WTC11 (cell line): ENCODE measurements at regions not wholly inside any gene's neighbourhood (a gene's known extent, or its start where the extent isn't known, plus 50 kb on each side); places are given as distances from the start of the nearest gene placed in this dataset.
A peak's percentile ranks its signal among the peaks of the same experiment; 100 is the strongest.

Experiments
- ATAC-seq: fragments of 200-7000 bp; cut with Tn5 transposase; 2 replicates; pipeline ENCODE4 v1.10.0; 2021; ENCODE audit warnings: mild to moderate bottlenecking, moderate library complexity
- CTCF ChIA-PET: fragments of 300-600 bp; sonication (Branson Sonifier 250); formaldehyde crosslinking; loops from one replicate; lab custom pipeline; 2021; ENCODE audit warnings: antibody characterized with exemption; lab: Charles Lee
- POLR2A ChIA-PET: fragments of 350-600 bp; sonication (Branson Sonifier 250); formaldehyde crosslinking; loops from one replicate; lab custom pipeline; 2021; ENCODE audit warnings: antibody characterized with exemption; lab: Charles Lee
- DNase-seq: peaks from one replicate; pipeline ENCODE4 v3.0.0; 2021; ENCODE audit warnings: low spot score
- H3K27ac Mint-ChIP-seq: 2 replicates; pipeline ENCODE4 v1.8.0; 2021; ENCODE audit warnings: mixed read lengths
- H3K27me3 Mint-ChIP-seq: 2 replicates; pipeline ENCODE4 v1.8.0; 2021; ENCODE audit warnings: low read depth, mild to moderate bottlenecking, moderate library complexity, mixed read lengths
- H3K36me3 Mint-ChIP-seq: 2 replicates; pipeline ENCODE4 v1.8.0; 2021; ENCODE audit warnings: mixed read lengths
- H3K4me1 Mint-ChIP-seq: 2 replicates; pipeline ENCODE4 v1.8.0; 2022; ENCODE audit warnings: mixed read lengths
- H3K4me3 Mint-ChIP-seq: 2 replicates; pipeline ENCODE4 v1.8.0; 2021; ENCODE audit warnings: mild to moderate bottlenecking, moderate library complexity, mixed read lengths
- H3K9me3 Mint-ChIP-seq: 2 replicates; pipeline ENCODE4 v1.8.0; 2021; ENCODE audit warnings: mixed read lengths
- ATF2 ChIP-seq: sonication (generic); formaldehyde crosslinking; IDR thresholded peaks from 2 replicates; pipeline ENCODE4 v1.8.1; 2022; ENCODE audit warnings: low read depth, missing genetic modification reagents, borderline replicate concordance
- ATF3 ChIP-seq: sonication (generic); formaldehyde crosslinking; conservative IDR thresholded peaks from 2 replicates; pipeline ENCODE4 v1.8.1; 2022; ENCODE audit warnings: mild to moderate bottlenecking, missing genetic modification reagents
- CREM ChIP-seq: sonication (generic); formaldehyde crosslinking; IDR thresholded peaks from 2 replicates; pipeline ENCODE4 v1.8.1; 2022; ENCODE audit warnings: mild to moderate bottlenecking, missing genetic modification reagents, moderate library complexity
- CTCF ChIP-seq: fragments of 200-600 bp; IDR thresholded peaks from 2 replicates; pipeline ENCODE4 v1.8.0; 2022; ENCODE audit warnings: antibody characterized with exemption
- E2F4 ChIP-seq: sonication (generic); formaldehyde crosslinking; IDR thresholded peaks from 2 replicates; pipeline ENCODE4 v1.8.1; 2022; ENCODE audit warnings: low read depth, mild to moderate bottlenecking, moderate library complexity, missing genetic modification reagents, borderline replicate concordance
- FOXK1 ChIP-seq: sonication (generic); formaldehyde crosslinking; IDR thresholded peaks from 2 replicates; pipeline ENCODE4 v1.8.0; 2022; ENCODE audit warnings: mild to moderate bottlenecking, moderate library complexity, missing genetic modification reagents
- FOXP1 ChIP-seq: sonication (generic); formaldehyde crosslinking; IDR thresholded peaks from 2 replicates; pipeline ENCODE4 v1.8.0; 2022; ENCODE audit warnings: missing genetic modification reagents, mild to moderate bottlenecking, moderate library complexity, borderline replicate concordance
- GTF2I ChIP-seq: fragments of 250-450 bp; sonication (Bioruptor Pico); conservative IDR thresholded peaks from 2 replicates; pipeline ENCODE4 v1.4.0; 2021; ENCODE audit warnings: mild to moderate bottlenecking
- JUN ChIP-seq: sonication (generic); formaldehyde crosslinking; IDR thresholded peaks from 2 replicates; pipeline ENCODE4 v1.8.0; 2023; ENCODE audit warnings: mild to moderate bottlenecking, missing genetic modification reagents
- NFYB ChIP-seq: sonication (generic); formaldehyde crosslinking; conservative IDR thresholded peaks from 2 replicates; pipeline ENCODE4 v1.8.0; 2022; ENCODE audit warnings: low read depth, missing genetic modification reagents
- NR3C1 ChIP-seq: sonication (generic); formaldehyde crosslinking; conservative IDR thresholded peaks from 2 replicates; pipeline ENCODE4 v1.8.1; 2023; ENCODE audit warnings: low read depth, mild to moderate bottlenecking, missing genetic modification reagents
- PRRX2 ChIP-seq: fragments of 250-450 bp; sonication (Bioruptor Pico); IDR thresholded peaks from 2 replicates; pipeline ENCODE4 v1.8.0; 2021; ENCODE audit warnings: mild to moderate bottlenecking
- RORB ChIP-seq: fragments of 250-450 bp; sonication (Bioruptor Pico); IDR thresholded peaks from 2 replicates; pipeline ENCODE4 v1.9.0; 2021; ENCODE audit warnings: mild to moderate bottlenecking
- SMAD4 ChIP-seq: sonication (generic); formaldehyde crosslinking; IDR thresholded peaks from 2 replicates; pipeline ENCODE4 v1.8.0; 2022; ENCODE audit warnings: mild to moderate bottlenecking, missing genetic modification reagents
- USF1 ChIP-seq: sonication (generic); formaldehyde crosslinking; IDR thresholded peaks from 2 replicates; pipeline ENCODE4 v1.8.0; 2022; ENCODE audit warnings: mild to moderate bottlenecking, missing genetic modification reagents
- ZNF138 ChIP-seq: sonication (generic); formaldehyde crosslinking; conservative IDR thresholded peaks from 2 replicates; pipeline ENCODE4 v1.8.1; 2022; ENCODE audit warnings: mild to moderate bottlenecking, moderate library complexity, missing genetic modification reagents
- ZNF317 ChIP-seq: sonication (generic); formaldehyde crosslinking; IDR thresholded peaks from 2 replicates; pipeline ENCODE4 v1.8.1; 2023; ENCODE audit warnings: low read depth, mild to moderate bottlenecking, moderate library complexity, missing genetic modification reagents, borderline replicate concordance
- ZNF396 ChIP-seq: fragments of 250-450 bp; sonication (Bioruptor Pico); IDR thresholded peaks from 2 replicates; pipeline ENCODE4 v1.8.0; 2021; ENCODE audit warnings: mild to moderate bottlenecking, moderate library complexity, borderline replicate concordance
- TF ChIP-seq, protein P1 (sequence below): sonication (generic); formaldehyde crosslinking; IDR thresholded peaks from 2 replicates; pipeline ENCODE4 v1.8.0; 2022; ENCODE audit warnings: mild to moderate bottlenecking, missing genetic modification reagents
- TF ChIP-seq, protein P2 (sequence below): sonication (generic); formaldehyde crosslinking; IDR thresholded peaks from 2 replicates; pipeline ENCODE4 v1.8.1; 2022; ENCODE audit warnings: mild to moderate bottlenecking, moderate library complexity, missing genetic modification reagents

DNA sequence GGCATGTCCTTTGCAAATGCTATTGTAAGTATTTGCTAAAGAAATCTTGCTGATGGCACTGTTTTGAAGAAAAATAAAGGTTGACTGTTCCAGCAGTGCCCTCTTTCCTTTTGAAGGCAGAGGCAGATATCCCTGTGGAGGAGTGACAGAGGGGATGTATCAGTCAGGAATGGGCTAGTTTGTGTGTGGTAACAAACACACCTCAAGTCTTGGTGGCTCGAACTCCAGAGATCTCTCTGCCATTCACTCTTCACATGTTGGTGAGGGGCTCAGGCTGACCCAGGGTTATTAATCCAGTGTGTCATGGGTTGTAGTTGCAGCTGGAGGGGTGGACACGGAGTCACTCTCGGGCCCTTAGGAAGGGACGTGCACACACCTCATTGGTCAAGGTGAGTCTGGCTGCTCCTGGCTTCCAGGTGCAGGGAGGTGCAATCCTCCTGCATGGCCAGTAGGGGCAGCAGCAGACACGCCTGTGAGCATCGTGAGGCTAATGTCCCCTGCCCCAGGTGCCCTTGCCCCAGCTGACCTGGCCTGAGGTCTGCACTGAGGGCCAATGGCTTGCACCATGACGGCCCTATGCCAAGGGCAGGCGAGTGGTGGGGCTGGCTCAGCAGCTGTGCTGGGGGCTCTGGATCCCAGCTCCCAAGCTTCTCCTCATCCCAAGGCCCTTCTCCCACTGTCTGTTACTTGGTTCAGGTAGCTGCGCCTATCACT is 146.5 kb downstream of the ASB1 start (continued):
- no peak for TF ChIP-seq FOXK1
- TF ChIP-seq CTCF: peak; percentile 93
- TF ChIP-seq, all 79 proteins: peak for 2

DNA sequence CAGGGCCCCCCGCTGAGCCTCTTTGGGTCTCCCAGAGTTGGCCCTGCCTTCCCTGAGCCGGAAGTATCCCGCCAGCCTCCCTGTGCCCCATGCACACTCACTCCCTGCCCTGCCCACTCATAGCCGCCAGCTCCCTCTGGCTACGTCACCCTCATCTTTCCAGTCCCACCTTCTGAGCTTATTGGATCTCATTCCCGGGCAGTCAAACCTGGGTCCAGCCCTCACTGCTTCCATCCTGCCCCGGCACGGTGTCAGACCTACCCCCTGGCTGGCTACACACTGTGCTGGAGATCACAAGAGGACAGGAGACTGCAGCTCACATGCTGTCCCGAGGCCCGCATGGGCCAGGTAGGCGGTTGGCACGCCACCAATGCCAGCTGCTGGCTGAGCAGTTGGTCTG is 147.2 kb downstream of the ASB1 start:
- no peak for ATAC-seq
- DNase-seq: no peak
- H3K4me3 Mint-ChIP-seq: no peak overlapping the region
- H3K4me1 Mint-ChIP-seq: no peaks in the 10 kb centered on the region
- peaks cover 4% of the 10 kb centered on the region; the same call in 1 of the 2 replicates for H3K9me3 Mint-ChIP-seq
- H3K27me3 Mint-ChIP-seq: no peaks in the 10 kb centered on the region
- POLR2A ChIA-PET: no interaction called here
- H3K36me3 Mint-ChIP-seq: no peaks in the 10 kb centered on the region
- no peak overlapping the region for H3K27ac Mint-ChIP-seq
- CTCF ChIA-PET: interaction anchor here (0.5 to 3.7 kb wide), 17 partner anchors 12 to 311 kb away, joined by 3 to 17 read pairs (median 5); no protein-coding TSS in a partner anchor
- TF ChIP-seq NFYB (CRISPR knock-in tag): no peak
- no peak for TF ChIP-seq ATF3 (CRISPR knock-in tag)
- TF ChIP-seq, protein P1, sequence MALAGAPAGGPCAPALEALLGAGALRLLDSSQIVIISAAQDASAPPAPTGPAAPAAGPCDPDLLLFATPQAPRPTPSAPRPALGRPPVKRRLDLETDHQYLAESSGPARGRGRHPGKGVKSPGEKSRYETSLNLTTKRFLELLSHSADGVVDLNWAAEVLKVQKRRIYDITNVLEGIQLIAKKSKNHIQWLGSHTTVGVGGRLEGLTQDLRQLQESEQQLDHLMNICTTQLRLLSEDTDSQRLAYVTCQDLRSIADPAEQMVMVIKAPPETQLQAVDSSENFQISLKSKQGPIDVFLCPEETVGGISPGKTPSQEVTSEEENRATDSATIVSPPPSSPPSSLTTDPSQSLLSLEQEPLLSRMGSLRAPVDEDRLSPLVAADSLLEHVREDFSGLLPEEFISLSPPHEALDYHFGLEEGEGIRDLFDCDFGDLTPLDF: no peak
- no peak for TF ChIP-seq SMAD4 (CRISPR knock-in tag)
- TF ChIP-seq CREM (CRISPR knock-in tag): no peak
- no peak for TF ChIP-seq E2F4 (CRISPR knock-in tag)
- TF ChIP-seq FOXP1 (CRISPR knock-in tag): no peak
- TF ChIP-seq ZNF396 (CRISPR knock-in tag): no peak
- no peak for TF ChIP-seq RORB (CRISPR knock-in tag)
- no peak for TF ChIP-seq USF1
- TF ChIP-seq, protein P2, sequence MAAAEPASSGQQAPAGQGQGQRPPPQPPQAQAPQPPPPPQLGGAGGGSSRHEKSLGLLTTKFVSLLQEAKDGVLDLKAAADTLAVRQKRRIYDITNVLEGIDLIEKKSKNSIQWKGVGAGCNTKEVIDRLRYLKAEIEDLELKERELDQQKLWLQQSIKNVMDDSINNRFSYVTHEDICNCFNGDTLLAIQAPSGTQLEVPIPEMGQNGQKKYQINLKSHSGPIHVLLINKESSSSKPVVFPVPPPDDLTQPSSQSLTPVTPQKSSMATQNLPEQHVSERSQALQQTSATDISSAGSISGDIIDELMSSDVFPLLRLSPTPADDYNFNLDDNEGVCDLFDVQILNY (CRISPR knock-in tag): no peak
- no peak for TF ChIP-seq ZNF138 (CRISPR knock-in tag)
- no peak for TF ChIP-seq JUN (CRISPR knock-in tag)
- TF ChIP-seq ZNF317 (CRISPR knock-in tag): no peak
- no peak for TF ChIP-seq PRRX2 (CRISPR knock-in tag)
- TF ChIP-seq ATF2 (CRISPR knock-in tag): no peak
- no peak for TF ChIP-seq NR3C1
- no peak for TF ChIP-seq GTF2I
- TF ChIP-seq, all 79 proteins: peak for 0
